Activated naive CD4-positive, alpha-beta T cell (primary cell): ENCODE measurements at regions not wholly inside any gene's neighbourhood (a gene's known extent, or its start where the extent isn't known, plus 50 kb on each side); places are given as distances from the start of the nearest gene placed in this dataset.

Experiments
- DNase-seq, 4 experiments: peaks; one replicate each; lab custom pipeline; 2025; lab: John Stamatoyannopoulos, UW

- no peak for DNase-seq
Measured at GRCh38 chr2:236689981-236690380, 120.4 kb downstream of the ACKR3 start.

GRCh38 chr2:236690726-236691125, 121.1 kb downstream of the ACKR3 start:
- DNase-seq, result no peak

GRCh38 chr2:236691799-236692167, 122.2 kb downstream of the ACKR3 start:
- no peak for DNase-seq

GRCh38 chr2:236692937-236693336, 123.3 kb downstream of the ACKR3 start:
- DNase-seq, result no peak

- DNase-seq, result no peak
Measured at GRCh38 chr2:236693531-236693930, 123.9 kb downstream of the ACKR3 start.

GRCh38 chr2:236694146-236694888, 124.7 kb downstream of the ACKR3 start:
- no peak for DNase-seq

- no peak for DNase-seq
Measured at GRCh38 chr2:236696834-236697233, 127.2 kb downstream of the ACKR3 start.

GRCh38 chr2:236698016-236698627, 128.5 kb downstream of the ACKR3 start:
- DNase-seq, result no peak

- no peak for DNase-seq
Measured at GRCh38 chr2:236700703-236701102, 131.1 kb downstream of the ACKR3 start.

GRCh38 chr2:236702657-236703372, 133.2 kb downstream of the ACKR3 start:
- DNase-seq, result no peak

- DNase-seq, result no peak
Measured at GRCh38 chr2:236703373-236703709, 133.7 kb downstream of the ACKR3 start.

- DNase-seq, result no peak
Measured at GRCh38 chr2:236703906-236704305, 134.3 kb downstream of the ACKR3 start.

GRCh38 chr2:236704887-236705286, 135.3 kb downstream of the ACKR3 start:
- no peak for DNase-seq

GRCh38 chr2:236705295-236706105, 135.9 kb downstream of the ACKR3 start:
- DNase-seq, result no peak

GRCh38 chr2:236706288-236706687, 136.7 kb downstream of the ACKR3 start:
- no peak for DNase-seq

- DNase-seq, result no peak
Measured at GRCh38 chr2:236706803-236707202, 137.2 kb downstream of the ACKR3 start.

GRCh38 chr2:236711440-236711839, 141.8 kb downstream of the ACKR3 start:
- no peak for DNase-seq

GRCh38 chr2:236712304-236712703, 142.7 kb downstream of the ACKR3 start:
- no peak for DNase-seq

- no peak for DNase-seq
Measured at GRCh38 chr2:236712961-236713673, 143.5 kb downstream of the ACKR3 start.

- DNase-seq, result no peak
Measured at GRCh38 chr2:236714080-236714479, 144.5 kb downstream of the ACKR3 start.

- no peak for DNase-seq
Measured at GRCh38 chr2:236715077-236715476, 145.5 kb downstream of the ACKR3 start.

GRCh38 chr2:236715491-236715961, 145.9 kb downstream of the ACKR3 start:
- DNase-seq, result no peak
